WTC11 (cell line): ENCODE measurements at regions not wholly inside any gene's neighbourhood (a gene's known extent, or its start where the extent isn't known, plus 50 kb on each side); places are given as distances from the start of the nearest gene placed in this dataset.

Experiments
- CTCF ChIP-seq: fragments of 200-600 bp; IDR thresholded peaks from 2 replicates; pipeline ENCODE4 v1.8.0; 2022; ENCODE audit warnings: antibody characterized with exemption
- FOXP1 ChIP-seq: sonication (generic); formaldehyde crosslinking; IDR thresholded peaks from 2 replicates; pipeline ENCODE4 v1.8.0; 2022; ENCODE audit warnings: missing genetic modification reagents, mild to moderate bottlenecking, moderate library complexity, borderline replicate concordance

GRCh38 chr2:237210763-237211162 lies 125.1 kb downstream of the COPS8 start:
- TF ChIP-seq CTCF = no peak
- TF ChIP-seq FOXP1 = no peak
